ENCODE measurements at regions not wholly inside any gene's neighbourhood (a gene's known extent, or its start where the extent isn't known, plus 50 kb on each side); places are given as distances from the start of the nearest gene placed in this dataset.

GRCh38 chr1:95332754-95333153, 98.7 kb downstream of the RWDD3 start:
- no peaks in the 10 kb centered on the region for H3K36me3 Mint-ChIP-seq
- WGBS (ENCODE audit: insufficient coverage): 100% methylated on average over 1 of the region's 1 CpG

GRCh38 chr1:95339377-95339776, 105.4 kb downstream of the RWDD3 start:
- H4K20me1 ChIP-seq (ENCODE audit: insufficient read depth, low read length): no peaks in the 10 kb centered on the region
- peaks cover 0 to 5% (median 2%) of the 10 kb centered on the region in 7 donors for H3K9me3 Mint-ChIP-seq
- H3K4me3 Mint-ChIP-seq: no peak overlapping the region
- no peak overlapping the region for H3K9ac ChIP-seq (ENCODE audit: insufficient read depth, low read length, poor library complexity, severe bottlenecking)
- no peaks in the 10 kb centered on the region for H3K4me1 Mint-ChIP-seq
- H3K9me3 ChIP-seq (replicated peaks in 1 of 2; ENCODE audit: control insufficient read depth in 1 of 2, insufficient read depth in 1 of 2, low read length in 2 of 2): no peaks in the 10 kb centered on the region
- H3K36me3 Mint-ChIP-seq: no peaks in the 10 kb centered on the region
- H3K4me3 ChIP-seq (replicated peaks in 1 of 3; ENCODE audit: low read depth in 2 of 3, low read length in 3 of 3): no peak overlapping the region
- no peaks in the 10 kb centered on the region for H3K79me2 ChIP-seq (ENCODE audit: insufficient read depth, low read length)
- H3K27me3 Mint-ChIP-seq (ENCODE audit: low read depth in 3 of 3): peaks cover 0 to 1% (median 0%) of the 10 kb centered on the region in 3 donors
- intact Hi-C loops (cut with micrococcal nuclease): no loop called here
- no peak overlapping the region for H2AFZ ChIP-seq (ENCODE audit: insufficient read depth, low read depth, low read length, poor library complexity, severe bottlenecking)
- H3K36me3 ChIP-seq (replicated peaks in 1 of 2; ENCODE audit: control insufficient read depth in 1 of 2, insufficient read depth in 2 of 2, low read length in 2 of 2): no peaks in the 10 kb centered on the region
- no peak overlapping the region for H3K4me2 ChIP-seq (replicated peaks; ENCODE audit: extremely low read depth, low read length, poor library complexity, severe bottlenecking)
- no peak overlapping the region for H3K27ac Mint-ChIP-seq
- DNase-seq: no peak
- no peak overlapping the region for H3K27ac ChIP-seq (ENCODE audit: low read depth in 1 of 2, low read length in 2 of 2)
- H3K27me3 ChIP-seq (ENCODE audit: control insufficient read depth in 2 of 2, insufficient read depth in 2 of 2, low read length in 2 of 2): no peaks in the 10 kb centered on the region
- H3K4me1 ChIP-seq (ENCODE audit: control insufficient read depth in 1 of 2, insufficient read depth in 2 of 2, low read length in 2 of 2): no peaks in the 10 kb centered on the region
- WGBS (ENCODE audit: insufficient coverage): 40% methylated on average over 1 of the region's 9 CpGs
- no peak for TF ChIP-seq CTCF (IDR thresholded peaks at IDR 0.05)

More at GRCh38 chr1:95332754-95333153, 98.7 kb downstream of the RWDD3 start:
- Histone ChIP-seq H4K20me1 (ENCODE audit: insufficient read depth, low read length) (no peaks in the 10 kb centered on the region), H3K4me1 (ENCODE audit: control insufficient read depth in 1 of 2, insufficient read depth in 2 of 2, low read length in 2 of 2) (no peaks in the 10 kb centered on the region), H3K79me2 (ENCODE audit: insufficient read depth, low read length) (no peaks in the 10 kb centered on the region), H3K9ac (ENCODE audit: insufficient read depth, low read length, poor library complexity, severe bottlenecking) (no peak overlapping the region), H3K9me3 (replicated peaks in 1 of 2; ENCODE audit: control insufficient read depth in 1 of 2, insufficient read depth in 1 of 2, low read length in 2 of 2) (no peaks in the 10 kb centered on the region), H3K36me3 (replicated peaks in 1 of 2; ENCODE audit: control insufficient read depth in 1 of 2, insufficient read depth in 2 of 2, low read length in 2 of 2) (no peaks in the 10 kb centered on the region), H3K27me3 (ENCODE audit: control insufficient read depth in 2 of 2, insufficient read depth in 2 of 2, low read length in 2 of 2) (no peaks in the 10 kb centered on the region), H3K27ac (ENCODE audit: low read depth in 1 of 2, low read length in 2 of 2) (no peak overlapping the region), H3K4me3 (replicated peaks in 1 of 3; ENCODE audit: low read depth in 2 of 3, low read length in 3 of 3) (no peak overlapping the region), H3K4me2 (replicated peaks; ENCODE audit: extremely low read depth, low read length, poor library complexity, severe bottlenecking) (no peak overlapping the region), H2AFZ (ENCODE audit: insufficient read depth, low read depth, low read length, poor library complexity, severe bottlenecking) (no peak overlapping the region)
- Mint-ChIP-seq H3K9me3 (peaks cover 0 to 10% (median 2%) of the 10 kb centered on the region in 7 donors), H3K4me3 (no peak overlapping the region), H3K4me1 (no peaks in the 10 kb centered on the region), H3K27ac (no peak overlapping the region), H3K27me3 (ENCODE audit: low read depth in 3 of 3) (peaks cover 0 to 2% (median 0%) of the 10 kb centered on the region in 3 donors)
- TF ChIP-seq CTCF (IDR thresholded peaks at IDR 0.05): no peak
- DNase-seq: no peak
- intact Hi-C loops (cut with micrococcal nuclease): no loop called here

Data from CD14-positive monocyte (primary cell).